Brain pericyte (primary cell): ENCODE measurements at regions not wholly inside any gene's neighbourhood (a gene's known extent, or its start where the extent isn't known, plus 50 kb on each side); places are given as distances from the start of the nearest gene placed in this dataset.
"Not testable (repeated sequence)": the region's sequence is repeated elsewhere in the genome, so short reads cannot be mapped to it uniquely, and the experiment has no call there.

Source experiments
- DNase-seq: peaks from one replicate; pipeline ENCODE4 v3.0.0-alpha.2; 2012; ENCODE audit warnings: low read depth, low spot score

- DNase-seq: no peak
These were observed 771.6 kb upstream of the CA10 start for GRCh38 chr17:52930145-52930544.

GRCh38 chr17:52923658-52924057 is 765.1 kb upstream of the CA10 start:
- DNase-seq: no peak

GRCh38 chr17:52899235-52899634 is 740.7 kb upstream of the CA10 start:
- DNase-seq: no peak

GRCh38 chr17:52895272-52895671 is 736.8 kb upstream of the CA10 start:
- DNase-seq: no peak

DNA sequence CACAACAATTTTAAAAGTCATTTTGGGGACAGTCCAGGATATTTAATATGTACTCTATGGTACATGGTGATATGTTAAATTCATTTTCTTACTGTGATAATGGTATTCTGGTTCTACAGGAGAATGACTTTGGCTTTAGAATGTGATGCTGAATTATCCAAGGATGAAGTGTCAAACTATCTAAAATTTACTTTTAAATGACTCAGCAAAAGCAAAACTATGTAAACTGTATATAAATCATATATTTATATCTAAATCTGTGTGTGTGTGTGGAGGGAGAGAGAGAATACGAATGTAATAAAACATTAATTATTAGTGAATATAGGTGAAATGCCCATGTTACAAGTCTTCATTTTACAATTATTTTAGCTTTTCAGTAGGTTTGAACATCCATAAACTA is 733.8 kb upstream of the CA10 start:
- no peak for DNase-seq

DNA sequence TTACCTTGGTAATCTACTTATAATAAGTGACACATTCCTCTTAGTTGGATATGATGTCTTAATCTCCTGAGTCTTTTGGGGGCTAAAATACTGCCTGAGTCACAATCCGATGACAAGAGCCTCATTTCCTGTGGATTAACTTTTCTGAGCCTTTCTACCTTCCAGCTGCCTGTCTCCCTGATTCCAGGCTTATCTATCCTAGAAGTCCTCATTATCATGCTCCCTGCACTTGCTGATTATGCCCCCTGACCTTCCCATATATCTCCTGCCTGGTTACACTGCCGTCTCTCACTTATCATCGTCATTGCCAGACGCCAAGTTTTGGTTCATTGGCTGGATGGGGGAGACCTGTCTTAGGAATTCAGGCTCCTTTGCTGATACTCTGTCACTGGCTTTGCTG is 727.4 kb upstream of the CA10 start:
- no peak for DNase-seq

GRCh38 chr17:52883907-52884491 is 725.5 kb upstream of the CA10 start:
- not testable (repeated sequence) for DNase-seq

GRCh38 chr17:52846767-52847166 is 688.3 kb upstream of the CA10 start:
- DNase-seq: not testable (repeated sequence)

GRCh38 chr17:52841971-52842370 is 683.5 kb upstream of the CA10 start:
- DNase-seq: no peak

DNA sequence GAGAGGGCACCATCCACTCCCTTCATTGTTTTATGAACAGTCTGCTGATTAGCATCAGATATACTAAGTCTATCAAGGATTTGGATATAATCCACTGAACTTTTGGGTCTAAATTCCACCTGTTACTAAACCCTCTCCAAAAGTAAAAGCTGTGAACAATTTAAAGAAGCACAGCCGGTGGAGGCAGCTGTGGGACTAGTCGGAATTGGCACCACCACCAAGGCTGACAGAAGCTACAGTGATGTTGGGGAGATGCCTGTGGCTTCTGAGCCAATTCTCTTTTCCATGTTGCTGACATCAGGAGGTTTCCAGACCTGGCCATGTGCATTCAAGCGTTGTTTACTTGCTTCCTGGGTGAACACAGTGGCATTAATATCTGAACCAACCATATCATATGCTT is 679.0 kb upstream of the CA10 start:
- no peak for DNase-seq

DNA sequence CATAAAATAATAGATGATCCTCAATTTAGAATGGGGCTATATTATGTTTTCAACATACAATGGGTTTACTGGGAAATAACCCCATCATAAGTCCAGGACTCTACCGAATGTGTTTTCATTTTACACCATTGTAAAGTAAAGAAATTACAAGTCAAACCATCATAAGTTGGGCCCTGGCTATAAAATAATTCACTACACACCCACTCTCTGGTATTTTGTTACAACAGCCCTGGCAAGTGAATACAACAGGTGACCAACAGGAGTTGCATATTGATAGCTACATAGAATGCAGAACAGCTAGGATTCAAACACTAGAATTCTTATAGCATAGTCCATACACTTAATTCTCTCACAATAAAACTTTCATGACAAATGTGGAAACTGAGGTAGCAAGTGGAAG is 673.0 kb upstream of the CA10 start:
- DNase-seq: no peak

DNA sequence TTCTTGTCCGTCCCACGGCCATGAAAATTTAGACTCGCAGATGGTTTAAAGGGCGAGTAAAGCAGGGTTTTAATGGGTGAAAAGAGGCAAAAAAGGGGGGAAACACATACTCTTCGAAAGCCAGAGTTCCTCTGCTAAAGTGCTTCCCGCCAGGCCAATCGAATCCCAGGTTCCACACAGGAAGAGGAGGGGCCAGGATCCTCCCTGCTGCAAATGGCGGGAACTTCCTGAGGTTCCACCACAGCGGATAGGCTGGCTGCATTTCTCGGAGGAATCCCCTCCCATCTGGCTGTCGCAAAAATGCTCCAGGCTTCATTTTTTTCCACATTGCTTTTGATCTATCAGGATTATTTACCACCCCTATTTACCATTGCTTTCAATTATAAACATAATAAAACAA is 670.1 kb upstream of the CA10 start:
- DNase-seq: no peak

GRCh38 chr17:52827526-52827925 is 669.0 kb upstream of the CA10 start:
- DNase-seq: no peak

DNA sequence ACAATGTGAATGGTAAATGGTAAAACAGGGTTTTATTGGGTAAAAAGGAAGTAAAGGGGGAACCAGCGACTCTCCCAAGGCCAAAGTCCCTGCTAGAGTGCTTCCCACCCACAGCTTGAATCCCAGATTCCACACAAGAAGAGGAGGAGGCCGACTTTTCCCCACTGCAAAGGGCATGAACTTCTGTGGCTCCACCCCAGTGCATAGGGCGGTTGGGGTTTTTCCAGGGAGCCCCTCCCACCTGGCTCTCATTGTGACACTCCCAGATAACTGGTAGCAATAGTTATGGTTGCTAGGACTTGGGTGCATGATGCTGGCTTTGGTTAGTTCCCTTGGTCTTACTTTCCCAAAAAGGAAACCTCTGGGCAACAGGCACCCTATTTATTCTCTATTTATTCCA is 666.0 kb upstream of the CA10 start:
- DNase-seq: no peak

GRCh38 chr17:52823155-52823554 is 664.6 kb upstream of the CA10 start:
- no peak for DNase-seq

GRCh38 chr17:52790359-52790955 is 631.9 kb upstream of the CA10 start:
- DNase-seq: no peak

- no peak for DNase-seq
These were observed 631.3 kb upstream of the CA10 start for GRCh38 chr17:52789829-52790228.

- DNase-seq: no peak
These were observed 617.7 kb upstream of the CA10 start for GRCh38 chr17:52776234-52776633.

GRCh38 chr17:52762794-52763167 is 604.3 kb upstream of the CA10 start:
- no peak for DNase-seq

GRCh38 chr17:52762147-52762793 is 603.8 kb upstream of the CA10 start:
- DNase-seq: no peak

GRCh38 chr17:52759864-52760263 is 601.4 kb upstream of the CA10 start:
- DNase-seq: no peak

- DNase-seq: no peak
These were observed 600.0 kb upstream of the CA10 start for GRCh38 chr17:52758481-52758880.

- no peak for DNase-seq
These were observed 598.2 kb upstream of the CA10 start for GRCh38 chr17:52756746-52757145.

GRCh38 chr17:52754838-52755237 is 596.3 kb upstream of the CA10 start:
- no peak for DNase-seq
